PFSK-1 (cell line): ENCODE measurements at regions not wholly inside any gene's neighbourhood (a gene's known extent, or its start where the extent isn't known, plus 50 kb on each side); places are given as distances from the start of the nearest gene placed in this dataset.

ENCODE experiments used
- POLR2AphosphoS5 ChIP-seq: IDR thresholded peaks from 2 replicates; pipeline ENCODE4 v1.6.1; 2012; ENCODE audit warnings: low read depth, mild to moderate bottlenecking, control low read depth, low read length, moderate library complexity
- SIN3A ChIP-seq: IDR thresholded peaks from 2 replicates; pipeline ENCODE4 v1.6.1; 2012; ENCODE audit warnings: mild to moderate bottlenecking, low read length, moderate library complexity, borderline replicate concordance; ENCODE audit not compliant: insufficient read depth
- TF ChIP-seq, protein P1 (sequence below), 2 experiments: IDR thresholded peaks; 2 replicates each; pipeline versions ENCODE4 v1.6.1 to v1.8.0; 2011 to 2012; ENCODE audit warnings: low read depth in 2 of 2, low read length in 2 of 2, control low read depth in 1 of 2, inconsistent platforms in 1 of 2, mild to moderate bottlenecking in 1 of 2, moderate library complexity in 1 of 2; ENCODE audit not compliant: insufficient read depth in 1 of 2

DNA sequence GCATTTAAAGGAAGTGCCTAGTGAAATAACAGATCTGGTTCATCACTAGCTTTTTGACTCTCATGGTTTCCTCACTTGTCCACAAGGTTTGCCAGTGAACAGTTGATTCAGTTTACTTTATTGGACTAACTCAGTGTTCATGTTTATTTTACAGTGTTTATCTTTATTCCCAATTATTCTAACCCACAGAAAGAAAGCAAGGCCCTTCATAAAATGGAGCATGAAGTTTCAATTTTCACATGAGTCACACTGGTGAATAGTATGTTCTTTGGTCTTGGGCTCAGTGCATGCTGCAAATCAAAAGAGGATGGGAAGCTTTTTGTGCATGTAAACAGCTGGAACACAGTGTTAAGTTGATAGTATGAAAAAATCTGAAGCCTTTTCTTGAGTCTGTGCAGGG, 217.6 kb upstream of the HDDC2 start:
- TF ChIP-seq POLR2AphosphoS5 (no peak), SIN3A (no peak)
- TF ChIP-seq, protein P1, sequence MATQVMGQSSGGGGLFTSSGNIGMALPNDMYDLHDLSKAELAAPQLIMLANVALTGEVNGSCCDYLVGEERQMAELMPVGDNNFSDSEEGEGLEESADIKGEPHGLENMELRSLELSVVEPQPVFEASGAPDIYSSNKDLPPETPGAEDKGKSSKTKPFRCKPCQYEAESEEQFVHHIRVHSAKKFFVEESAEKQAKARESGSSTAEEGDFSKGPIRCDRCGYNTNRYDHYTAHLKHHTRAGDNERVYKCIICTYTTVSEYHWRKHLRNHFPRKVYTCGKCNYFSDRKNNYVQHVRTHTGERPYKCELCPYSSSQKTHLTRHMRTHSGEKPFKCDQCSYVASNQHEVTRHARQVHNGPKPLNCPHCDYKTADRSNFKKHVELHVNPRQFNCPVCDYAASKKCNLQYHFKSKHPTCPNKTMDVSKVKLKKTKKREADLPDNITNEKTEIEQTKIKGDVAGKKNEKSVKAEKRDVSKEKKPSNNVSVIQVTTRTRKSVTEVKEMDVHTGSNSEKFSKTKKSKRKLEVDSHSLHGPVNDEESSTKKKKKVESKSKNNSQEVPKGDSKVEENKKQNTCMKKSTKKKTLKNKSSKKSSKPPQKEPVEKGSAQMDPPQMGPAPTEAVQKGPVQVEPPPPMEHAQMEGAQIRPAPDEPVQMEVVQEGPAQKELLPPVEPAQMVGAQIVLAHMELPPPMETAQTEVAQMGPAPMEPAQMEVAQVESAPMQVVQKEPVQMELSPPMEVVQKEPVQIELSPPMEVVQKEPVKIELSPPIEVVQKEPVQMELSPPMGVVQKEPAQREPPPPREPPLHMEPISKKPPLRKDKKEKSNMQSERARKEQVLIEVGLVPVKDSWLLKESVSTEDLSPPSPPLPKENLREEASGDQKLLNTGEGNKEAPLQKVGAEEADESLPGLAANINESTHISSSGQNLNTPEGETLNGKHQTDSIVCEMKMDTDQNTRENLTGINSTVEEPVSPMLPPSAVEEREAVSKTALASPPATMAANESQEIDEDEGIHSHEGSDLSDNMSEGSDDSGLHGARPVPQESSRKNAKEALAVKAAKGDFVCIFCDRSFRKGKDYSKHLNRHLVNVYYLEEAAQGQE (IDR thresholded peaks at IDR 0.05; ENCODE audit: insufficient read depth in 1 of 2, low read depth in 2 of 2, low read length in 2 of 2), result no peak
